AG09309 (cell line): ENCODE measurements at regions not wholly inside any gene's neighbourhood (a gene's known extent, or its start where the extent isn't known, plus 50 kb on each side); places are given as distances from the start of the nearest gene placed in this dataset.

Source experiments
- DNase-seq: peaks from one replicate; pipeline ENCODE4 v3.0.0-alpha.2; 2010; ENCODE audit warnings: low read depth
- H3K4me3 ChIP-seq: 2 replicates; pipeline ENCODE4 v1.5.1; 2011; ENCODE audit warnings: mild to moderate bottlenecking, low read depth, low read length, moderate library complexity; ENCODE audit not compliant: control insufficient read depth
- TF ChIP-seq, protein P1 (sequence below): IDR thresholded peaks from 2 replicates; pipeline ENCODE4 v1.5.1; 2011; ENCODE audit warnings: mild to moderate bottlenecking, low read depth, low read length, inconsistent platforms; ENCODE audit not compliant: insufficient read depth, control insufficient read depth; ENCODE audit errors: missing control alignments

DNA sequence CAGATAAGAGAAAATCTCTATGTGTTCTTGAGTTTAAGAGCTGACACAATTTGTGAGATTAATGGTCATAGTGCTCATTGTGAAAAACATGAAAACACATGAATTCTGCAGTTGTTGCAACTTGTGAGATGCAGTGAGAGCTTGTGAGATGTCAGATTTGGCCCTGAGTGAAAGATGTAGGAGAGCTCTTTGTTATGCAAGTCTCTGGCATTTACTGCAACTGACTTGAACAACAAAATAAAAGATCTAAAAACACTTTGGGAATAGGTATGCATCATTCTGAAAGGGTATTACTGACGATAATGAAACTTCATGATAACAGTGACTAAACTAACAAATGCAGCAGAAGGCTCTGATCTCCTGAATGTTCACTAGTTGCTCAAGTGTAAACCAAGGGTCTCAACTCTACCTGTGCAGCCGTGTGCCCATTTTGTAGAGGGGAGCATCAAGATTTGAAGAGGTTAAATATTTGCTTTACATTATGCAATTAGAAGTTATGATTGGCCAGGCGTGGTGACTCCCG lies 50.8 kb upstream of the SMIM36 start:
- TF ChIP-seq, protein P1, sequence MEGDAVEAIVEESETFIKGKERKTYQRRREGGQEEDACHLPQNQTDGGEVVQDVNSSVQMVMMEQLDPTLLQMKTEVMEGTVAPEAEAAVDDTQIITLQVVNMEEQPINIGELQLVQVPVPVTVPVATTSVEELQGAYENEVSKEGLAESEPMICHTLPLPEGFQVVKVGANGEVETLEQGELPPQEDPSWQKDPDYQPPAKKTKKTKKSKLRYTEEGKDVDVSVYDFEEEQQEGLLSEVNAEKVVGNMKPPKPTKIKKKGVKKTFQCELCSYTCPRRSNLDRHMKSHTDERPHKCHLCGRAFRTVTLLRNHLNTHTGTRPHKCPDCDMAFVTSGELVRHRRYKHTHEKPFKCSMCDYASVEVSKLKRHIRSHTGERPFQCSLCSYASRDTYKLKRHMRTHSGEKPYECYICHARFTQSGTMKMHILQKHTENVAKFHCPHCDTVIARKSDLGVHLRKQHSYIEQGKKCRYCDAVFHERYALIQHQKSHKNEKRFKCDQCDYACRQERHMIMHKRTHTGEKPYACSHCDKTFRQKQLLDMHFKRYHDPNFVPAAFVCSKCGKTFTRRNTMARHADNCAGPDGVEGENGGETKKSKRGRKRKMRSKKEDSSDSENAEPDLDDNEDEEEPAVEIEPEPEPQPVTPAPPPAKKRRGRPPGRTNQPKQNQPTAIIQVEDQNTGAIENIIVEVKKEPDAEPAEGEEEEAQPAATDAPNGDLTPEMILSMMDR = no peak
- no peak for DNase-seq
- H3K4me3 ChIP-seq = no peak overlapping the region

DNA sequence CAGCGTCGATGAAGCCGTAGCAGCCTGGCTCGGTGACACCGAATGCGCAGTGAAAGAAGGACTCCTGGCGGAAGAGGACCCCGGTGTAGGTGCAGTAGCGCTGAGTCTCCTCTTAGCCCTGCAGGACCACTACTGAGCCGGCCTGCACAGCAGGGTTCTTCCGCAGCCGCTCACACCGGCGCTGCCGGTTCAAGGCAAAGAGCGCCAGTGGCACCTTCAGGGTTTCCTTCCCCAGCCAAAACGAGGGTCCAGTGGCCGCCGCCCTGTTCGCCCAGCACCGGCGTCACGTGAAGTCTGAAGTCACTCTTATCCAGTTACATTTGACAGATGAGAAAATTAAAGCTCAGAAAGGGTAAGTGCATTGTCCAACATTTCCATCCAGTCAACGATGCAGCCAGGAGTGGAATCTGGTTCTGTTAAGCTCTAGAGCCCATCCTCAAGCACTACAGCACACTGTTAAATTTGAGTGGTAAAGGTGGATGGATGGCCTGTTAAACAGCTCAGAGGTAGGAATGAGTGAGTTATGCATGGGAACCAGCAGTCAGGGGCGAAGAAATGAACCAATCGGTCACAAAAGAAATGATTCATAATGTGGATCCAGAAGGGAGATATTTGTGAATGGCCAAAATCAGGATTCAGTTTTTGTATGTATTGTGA lies 50.2 kb upstream of the SMIM36 start:
- TF ChIP-seq, protein P1 = no peak
- DNase-seq = no peak
- H3K4me3 ChIP-seq = no peak overlapping the region
